ENCODE measurements at regions not wholly inside any gene's neighbourhood (a gene's known extent, or its start where the extent isn't known, plus 50 kb on each side); places are given as distances from the start of the nearest gene placed in this dataset.

GRCh38 chr9:21611891-21612290, 129.8 kb upstream of the IFNE start:
- TF ChIP-seq POLR2A (IDR thresholded peaks at IDR 0.05; ENCODE audit: low read depth, low read length) (no peak), POLR2AphosphoS5 (IDR thresholded peaks at IDR 0.05; ENCODE audit: low read depth, low read length) (no peak), SPI1 (IDR thresholded peaks at IDR 0.05; ENCODE audit: low read depth, low read length) (no peak), TAF1 (IDR thresholded peaks at IDR 0.05; ENCODE audit: low read depth, low read length) (no peak), POU2F2 (IDR thresholded peaks at IDR 0.05; ENCODE audit: low read depth, low read length) (no peak)

Measured in GM12891 (cell line).